Fibroblast of the aortic adventitia (primary cell): ENCODE measurements at regions not wholly inside any gene's neighbourhood (a gene's known extent, or its start where the extent isn't known, plus 50 kb on each side); places are given as distances from the start of the nearest gene placed in this dataset.

ENCODE experiments used
- DNase-seq: peaks from one replicate; pipeline ENCODE4 v3.0.0-alpha.2; 2010; ENCODE audit warnings: low read depth
- H3K4me3 ChIP-seq: 2 replicates; pipeline ENCODE4 v1.5.1; 2011; ENCODE audit warnings: low read depth, mild to moderate bottlenecking, control low read depth, low read length, moderate library complexity
- CTCF ChIP-seq: IDR thresholded peaks from 2 replicates; pipeline ENCODE4 v1.5.1; 2011; ENCODE audit warnings: mild to moderate bottlenecking, low read length, control low read depth, inconsistent platforms; ENCODE audit not compliant: insufficient read depth

- no peak for TF ChIP-seq CTCF
- no peak overlapping the region for H3K4me3 ChIP-seq
- no peak for DNase-seq
Measured at GRCh38 chr3:164550857-164551256, 527.4 kb downstream of the SI start.

GRCh38 chr3:164539215-164539614 is 539.1 kb downstream of the SI start:
- TF ChIP-seq CTCF: no peak
- H3K4me3 ChIP-seq: no peak overlapping the region
- no peak for DNase-seq

- no peak overlapping the region for H3K4me3 ChIP-seq
- TF ChIP-seq CTCF: no peak
- no peak for DNase-seq
Measured at GRCh38 chr3:164537485-164537884, 540.8 kb downstream of the SI start.

- no peak for TF ChIP-seq CTCF
- no peak overlapping the region for H3K4me3 ChIP-seq
- no peak for DNase-seq
Measured at GRCh38 chr3:164533275-164533674, 545.0 kb downstream of the SI start.

- no peak overlapping the region for H3K4me3 ChIP-seq
- TF ChIP-seq CTCF: no peak
- DNase-seq: no peak
Measured at GRCh38 chr3:164526250-164526649, 552.0 kb downstream of the SI start.

GRCh38 chr3:164524201-164524600 is 554.1 kb downstream of the SI start:
- no peak for TF ChIP-seq CTCF
- no peak for DNase-seq
- H3K4me3 ChIP-seq: no peak overlapping the region

GRCh38 chr3:164522073-164522763 is 556.1 kb downstream of the SI start:
- no peak for TF ChIP-seq CTCF
- no peak overlapping the region for H3K4me3 ChIP-seq
- DNase-seq: no peak
